ENCODE measurements at regions not wholly inside any gene's neighbourhood (a gene's known extent, or its start where the extent isn't known, plus 50 kb on each side); places are given as distances from the start of the nearest gene placed in this dataset.

DNA sequence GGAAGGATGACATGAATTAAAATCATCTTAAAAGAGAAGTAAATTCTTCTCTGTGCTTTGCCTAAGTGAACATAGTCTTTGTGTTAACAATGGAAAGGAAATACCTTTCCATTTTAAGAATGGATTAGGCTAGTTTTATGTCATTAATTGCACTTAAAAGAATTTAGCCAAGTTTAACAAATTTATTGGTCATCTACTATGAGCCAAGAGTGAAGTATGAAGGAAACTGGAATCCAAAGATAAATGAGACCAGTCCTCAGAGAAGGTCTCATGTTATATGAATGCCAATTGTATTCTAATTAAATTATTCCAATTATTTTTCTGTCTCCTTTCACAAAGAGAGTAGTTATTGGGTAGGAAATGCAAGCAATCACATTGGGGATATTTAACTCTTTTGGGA, 741.3 kb upstream of the SOX9 start:
- ChIA-PET POLR2A (no interaction called here), CTCF (no interaction called here)
- TF ChIP-seq EZH2 (IDR thresholded peaks at IDR 0.05; ENCODE audit: borderline replicate concordance, insufficient read depth, low read depth, low read length, poor library complexity, severe bottlenecking): no peak
- TF ChIP-seq, protein P1, sequence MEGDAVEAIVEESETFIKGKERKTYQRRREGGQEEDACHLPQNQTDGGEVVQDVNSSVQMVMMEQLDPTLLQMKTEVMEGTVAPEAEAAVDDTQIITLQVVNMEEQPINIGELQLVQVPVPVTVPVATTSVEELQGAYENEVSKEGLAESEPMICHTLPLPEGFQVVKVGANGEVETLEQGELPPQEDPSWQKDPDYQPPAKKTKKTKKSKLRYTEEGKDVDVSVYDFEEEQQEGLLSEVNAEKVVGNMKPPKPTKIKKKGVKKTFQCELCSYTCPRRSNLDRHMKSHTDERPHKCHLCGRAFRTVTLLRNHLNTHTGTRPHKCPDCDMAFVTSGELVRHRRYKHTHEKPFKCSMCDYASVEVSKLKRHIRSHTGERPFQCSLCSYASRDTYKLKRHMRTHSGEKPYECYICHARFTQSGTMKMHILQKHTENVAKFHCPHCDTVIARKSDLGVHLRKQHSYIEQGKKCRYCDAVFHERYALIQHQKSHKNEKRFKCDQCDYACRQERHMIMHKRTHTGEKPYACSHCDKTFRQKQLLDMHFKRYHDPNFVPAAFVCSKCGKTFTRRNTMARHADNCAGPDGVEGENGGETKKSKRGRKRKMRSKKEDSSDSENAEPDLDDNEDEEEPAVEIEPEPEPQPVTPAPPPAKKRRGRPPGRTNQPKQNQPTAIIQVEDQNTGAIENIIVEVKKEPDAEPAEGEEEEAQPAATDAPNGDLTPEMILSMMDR (IDR thresholded peaks at IDR 0.05): no peak
- H3K4me3 ChIP-seq (ENCODE audit: control extremely low read depth in 1 of 5, extremely low read depth in 1 of 5, insufficient read depth in 1 of 5, low read depth in 2 of 5, low read length in 4 of 5): no peak overlapping the region
- no peak overlapping the region for H3K4me3 Mint-ChIP-seq
- H4K20me1 ChIP-seq (ENCODE audit: control insufficient read depth, insufficient read depth, low read length, poor library complexity, severe bottlenecking): no peaks in the 10 kb centered on the region
- no peaks in the 10 kb centered on the region for H3K9me3 ChIP-seq (ENCODE audit: control extremely low read depth in 1 of 3, control insufficient read depth in 2 of 3, insufficient read depth in 1 of 3, low read length in 2 of 3)
- H3K27me3 ChIP-seq (replicated peaks in 1 of 4; ENCODE audit: control extremely low read depth in 1 of 4, control insufficient read depth in 3 of 4, insufficient read depth in 4 of 4, low read length in 3 of 4): no peaks in the 10 kb centered on the region
- intact Hi-C loops (cut with micrococcal nuclease): no loop called here
- no peak overlapping the region for H3K4me2 ChIP-seq (replicated peaks; ENCODE audit: low read depth, low read length, poor library complexity, severe bottlenecking)
- ATAC-seq (ENCODE audit: low read depth) (no peak), DNase-seq (no peak)
- H3K4me1 ChIP-seq (ENCODE audit: control insufficient read depth in 2 of 2, insufficient read depth in 2 of 2, low read length in 2 of 2): no peaks in the 10 kb centered on the region
- H3K79me2 ChIP-seq (ENCODE audit: control insufficient read depth, insufficient read depth, low read length): no peaks in the 10 kb centered on the region
- H2AFZ ChIP-seq (ENCODE audit: insufficient read depth, low read depth, low read length, poor library complexity, severe bottlenecking): no peak overlapping the region
- H3K27ac ChIP-seq (ENCODE audit: low read length in 2 of 2): no peak overlapping the region
- H3K4me1 Mint-ChIP-seq: no peaks in the 10 kb centered on the region
- H3K9ac ChIP-seq (ENCODE audit: low read length): no peak overlapping the region
- no peaks in the 10 kb centered on the region for H3K36me3 ChIP-seq (replicated peaks in 1 of 2; ENCODE audit: control extremely low read depth in 1 of 2, control insufficient read depth in 1 of 2, extremely low read depth in 1 of 2, insufficient read depth in 2 of 2, low read length in 1 of 2)
- no peak overlapping the region for H3K27ac Mint-ChIP-seq
- no peaks in the 10 kb centered on the region for H3K27me3 Mint-ChIP-seq
- peaks cover 3% of the 10 kb centered on the region for H3K9me3 Mint-ChIP-seq (ENCODE audit: insufficient read depth)

DNA sequence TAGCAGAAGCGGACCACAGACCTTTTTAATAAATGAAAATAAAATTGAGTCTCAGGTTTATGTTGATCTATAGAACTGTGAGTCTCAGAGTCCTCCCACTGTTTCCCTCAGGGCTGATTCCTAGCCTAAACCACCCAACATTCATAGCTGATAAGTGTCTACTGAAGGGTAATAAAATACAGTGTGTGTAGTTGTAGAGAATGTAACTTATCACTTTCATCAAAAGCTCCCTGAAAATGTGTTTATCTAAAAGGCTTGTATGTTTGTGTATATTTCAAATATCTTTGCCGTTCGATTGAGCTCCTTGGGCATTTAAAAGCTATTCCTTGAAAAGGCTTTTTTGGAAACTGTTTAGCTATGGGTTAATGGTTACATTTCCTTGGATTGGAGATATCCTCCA, 740.3 kb upstream of the SOX9 start:
- no peak overlapping the region for H3K4me2 ChIP-seq (replicated peaks; ENCODE audit: low read depth, low read length, poor library complexity, severe bottlenecking)
- TF ChIP-seq EZH2 (IDR thresholded peaks at IDR 0.05; ENCODE audit: borderline replicate concordance, insufficient read depth, low read depth, low read length, poor library complexity, severe bottlenecking): no peak
- TF ChIP-seq, protein P1 (IDR thresholded peaks at IDR 0.05): no peak
- H3K27me3 Mint-ChIP-seq: no peaks in the 10 kb centered on the region
- no peak overlapping the region for H3K4me3 Mint-ChIP-seq
- CTCF ChIA-PET: no interaction called here
- H3K9ac ChIP-seq (ENCODE audit: low read length): no peak overlapping the region
- no peaks in the 10 kb centered on the region for H3K79me2 ChIP-seq (ENCODE audit: control insufficient read depth, insufficient read depth, low read length)
- H3K36me3 ChIP-seq (replicated peaks in 1 of 2; ENCODE audit: control extremely low read depth in 1 of 2, control insufficient read depth in 1 of 2, extremely low read depth in 1 of 2, insufficient read depth in 2 of 2, low read length in 1 of 2): no peaks in the 10 kb centered on the region
- no peaks in the 10 kb centered on the region for H3K27me3 ChIP-seq (replicated peaks in 1 of 4; ENCODE audit: control extremely low read depth in 1 of 4, control insufficient read depth in 3 of 4, insufficient read depth in 4 of 4, low read length in 3 of 4)
- H3K4me1 Mint-ChIP-seq: no peaks in the 10 kb centered on the region
- no peak overlapping the region for H3K4me3 ChIP-seq (ENCODE audit: control extremely low read depth in 1 of 5, extremely low read depth in 1 of 5, insufficient read depth in 1 of 5, low read depth in 2 of 5, low read length in 4 of 5)
- POLR2A ChIA-PET: no interaction called here
- no peak overlapping the region for H3K27ac Mint-ChIP-seq
- no peaks in the 10 kb centered on the region for H3K9me3 ChIP-seq (ENCODE audit: control extremely low read depth in 1 of 3, control insufficient read depth in 2 of 3, insufficient read depth in 1 of 3, low read length in 2 of 3)
- no peaks in the 10 kb centered on the region for H4K20me1 ChIP-seq (ENCODE audit: control insufficient read depth, insufficient read depth, low read length, poor library complexity, severe bottlenecking)
- no peak overlapping the region for H3K27ac ChIP-seq (ENCODE audit: low read length in 2 of 2)
- no peak for DNase-seq
- intact Hi-C loops (cut with micrococcal nuclease): no loop called here
- H2AFZ ChIP-seq (ENCODE audit: insufficient read depth, low read depth, low read length, poor library complexity, severe bottlenecking): no peak overlapping the region
- H3K9me3 Mint-ChIP-seq (ENCODE audit: insufficient read depth): peaks cover 2% of the 10 kb centered on the region
- H3K4me1 ChIP-seq (ENCODE audit: control insufficient read depth in 2 of 2, insufficient read depth in 2 of 2, low read length in 2 of 2): no peaks in the 10 kb centered on the region
- WGBS (ENCODE audit: insufficient coverage): no CpG with 5 or more reads among the region's 3 CpGs
- ATAC-seq (ENCODE audit: low read depth): no peak

Measured in B cell (primary cell).